Stimulated activated CD4-positive, alpha-beta T cell treated with anti-CD3 and anti-CD28 coated beads, Interleukin-2, amount 100 ng/mL, for 48 hours (primary cell): ENCODE measurements at regions not wholly inside any gene's neighbourhood (a gene's known extent, or its start where the extent isn't known, plus 50 kb on each side); places are given as distances from the start of the nearest gene placed in this dataset.

Experiments
- DNase-seq, 2 donors: peaks; one replicate each; pipeline ENCODE4 v3.0.0-alpha.2; 2020

- no peak for DNase-seq
Measured at GRCh38 chr3:44023961-44024593, 217.6 kb upstream of the TOPAZ1 start.

DNA sequence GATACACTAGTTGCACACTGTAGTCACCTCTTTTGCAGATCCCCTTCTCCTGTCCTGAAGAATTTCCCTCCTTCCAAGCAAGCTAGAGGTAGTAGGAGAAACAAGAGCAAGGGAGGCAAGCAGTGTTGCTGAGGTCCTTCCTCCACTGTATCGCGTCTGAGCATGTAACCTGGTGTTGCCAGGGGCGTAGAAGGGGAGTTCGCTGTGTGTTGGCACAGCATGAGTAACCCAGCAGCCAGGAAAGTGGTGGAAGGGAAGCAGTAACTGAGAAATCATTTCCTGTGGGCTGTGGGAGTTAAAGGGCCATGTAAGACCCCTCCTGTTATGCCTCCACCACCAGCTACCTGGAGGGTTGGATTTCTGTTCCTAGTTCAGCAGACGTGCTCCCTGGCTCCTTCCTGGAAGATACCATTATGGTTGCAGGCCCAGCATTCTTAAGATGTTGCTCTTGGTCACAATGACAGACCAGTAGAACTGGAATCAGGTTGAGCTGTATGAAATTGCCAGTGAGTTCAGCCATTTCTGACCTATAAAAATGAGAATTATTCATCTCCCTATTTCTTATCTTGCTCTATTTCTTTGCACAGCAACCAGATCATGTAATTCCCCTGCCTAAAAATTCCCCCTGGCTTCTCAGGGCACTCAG lies 215.3 kb upstream of the TOPAZ1 start:
- no peak for DNase-seq

DNA sequence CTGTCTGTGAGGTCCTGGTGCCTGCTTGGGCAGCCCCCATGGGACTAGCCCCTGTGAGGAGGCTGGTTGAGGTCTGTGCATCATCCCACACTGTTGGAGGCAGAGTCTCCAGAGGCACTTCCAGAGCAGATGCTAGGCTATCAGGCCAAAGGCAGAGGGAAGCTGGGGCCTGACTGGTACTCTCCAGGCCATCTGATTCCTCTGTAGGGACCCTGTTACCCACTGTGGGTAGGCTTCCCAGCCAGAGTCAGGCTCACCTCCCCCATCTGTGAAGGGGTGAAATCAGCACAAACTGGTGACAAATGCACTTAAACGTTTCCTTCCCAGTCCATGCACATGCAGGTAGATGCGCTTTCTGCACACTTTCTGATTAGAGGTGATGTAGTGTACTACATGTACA lies 212.6 kb upstream of the TOPAZ1 start:
- DNase-seq: no peak

DNA sequence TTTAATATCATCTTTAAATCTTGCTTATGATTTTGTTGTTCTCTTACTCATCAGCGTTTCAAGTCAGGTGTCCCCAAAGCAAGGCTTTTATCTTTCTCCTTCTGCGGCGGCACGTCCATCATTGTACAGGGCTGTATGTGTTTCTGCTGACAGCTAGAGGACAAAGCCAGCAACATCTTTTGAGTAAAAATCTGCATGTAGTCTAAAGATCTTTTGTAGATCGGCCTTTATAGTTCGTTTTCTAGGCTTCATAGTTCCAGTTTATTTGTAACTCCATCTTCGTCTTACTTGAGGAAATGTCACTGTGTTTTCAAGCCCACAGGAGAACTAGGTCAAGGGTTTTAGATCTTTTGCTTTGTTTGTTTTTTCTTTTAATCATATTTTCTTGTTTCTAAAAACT lies 211.4 kb upstream of the TOPAZ1 start:
- DNase-seq: no peak

DNA sequence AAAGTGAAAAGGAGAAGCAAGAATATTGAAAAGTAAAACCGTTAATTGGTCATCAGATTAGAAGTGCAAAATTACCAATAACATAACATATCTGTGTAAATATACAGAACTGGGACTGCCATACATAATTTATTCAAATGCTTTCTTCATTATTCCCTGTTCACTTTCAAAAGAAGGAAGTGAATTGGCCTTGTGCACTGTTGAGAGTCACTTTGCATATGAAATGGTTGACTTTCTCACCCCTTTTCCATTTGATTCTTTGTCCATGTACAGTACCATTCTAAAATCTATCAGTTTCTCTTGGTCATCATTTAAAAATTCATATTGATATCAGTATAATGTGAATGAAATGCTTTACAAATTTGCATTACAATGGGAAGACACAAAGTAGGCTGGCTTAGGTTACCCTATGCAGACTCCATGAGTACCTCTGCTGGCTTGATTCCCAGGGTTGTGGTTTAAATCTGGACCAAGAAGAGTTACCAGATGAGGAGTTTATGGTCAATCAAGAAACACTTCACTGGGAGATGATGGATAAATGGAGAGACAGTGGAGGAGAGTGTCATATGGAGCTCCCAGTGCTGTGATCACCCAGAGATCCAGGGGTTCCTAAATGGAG lies 210.9 kb upstream of the TOPAZ1 start:
- no peak for DNase-seq

DNA sequence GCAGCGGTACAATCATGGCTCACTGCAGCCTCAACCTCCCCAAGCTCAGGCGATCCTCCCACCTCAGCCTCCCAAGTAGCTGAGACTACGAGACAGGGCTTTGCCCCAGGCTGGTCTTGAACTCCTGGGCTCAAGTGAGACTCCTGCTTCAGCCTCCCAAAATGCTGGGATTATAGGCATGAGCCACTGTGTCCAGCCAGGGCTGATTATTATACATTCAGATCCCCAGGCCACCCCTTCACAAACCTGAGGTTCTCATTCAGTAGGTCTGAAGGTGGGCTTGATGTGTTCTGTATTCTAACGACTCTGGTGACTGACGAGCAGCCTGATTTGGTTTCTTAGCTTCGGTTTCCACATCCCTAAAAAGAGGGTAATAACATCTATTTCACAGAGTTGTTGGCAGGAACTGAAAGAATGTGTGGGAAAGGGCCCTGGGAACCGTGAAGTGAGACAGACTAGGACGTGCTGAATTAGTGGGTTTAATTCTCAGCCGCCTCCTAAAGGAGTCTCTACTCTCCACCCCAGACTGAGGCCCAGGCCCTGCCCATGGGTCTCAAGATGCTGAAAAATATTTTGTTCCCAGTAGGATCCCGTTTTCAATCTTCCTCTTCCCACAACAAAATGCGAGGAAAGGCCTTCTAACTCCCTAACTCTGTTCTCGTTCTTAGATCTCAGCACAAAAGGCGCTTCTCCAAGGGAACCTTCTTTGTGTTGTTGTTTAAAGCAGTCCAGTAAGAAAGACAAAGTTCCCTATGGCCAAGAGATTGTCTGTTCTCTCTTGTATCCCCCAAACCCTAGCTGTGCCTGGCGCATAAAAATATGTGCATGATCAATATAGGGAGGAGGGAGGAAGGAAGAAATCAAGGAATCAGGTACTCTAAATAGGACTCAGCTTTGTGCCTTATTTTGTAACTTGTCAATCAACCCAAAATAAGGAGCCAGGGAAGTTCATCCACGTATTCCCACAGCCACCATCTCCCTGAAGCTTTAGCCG lies 210.0 kb upstream of the TOPAZ1 start:
- no peak for DNase-seq

DNA sequence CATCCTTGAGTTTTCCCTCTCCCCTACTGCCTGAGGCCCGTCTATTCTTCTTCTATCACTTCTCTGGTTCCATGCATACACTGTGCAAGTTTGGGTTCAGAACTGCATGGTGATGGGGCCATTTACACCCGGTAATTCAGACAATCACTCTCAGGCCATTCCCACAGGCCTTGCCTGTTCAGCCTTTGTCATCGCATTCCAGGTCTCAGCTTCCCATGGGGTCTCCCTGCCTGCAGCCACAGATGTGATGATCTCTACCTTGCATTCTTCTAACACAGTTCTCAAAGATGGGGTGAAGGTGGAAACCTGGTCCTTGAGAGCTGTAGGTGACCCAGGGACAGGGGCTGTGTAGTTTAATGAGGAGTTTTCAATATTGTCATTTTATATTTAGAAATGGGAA lies 209.2 kb upstream of the TOPAZ1 start:
- no peak for DNase-seq

DNA sequence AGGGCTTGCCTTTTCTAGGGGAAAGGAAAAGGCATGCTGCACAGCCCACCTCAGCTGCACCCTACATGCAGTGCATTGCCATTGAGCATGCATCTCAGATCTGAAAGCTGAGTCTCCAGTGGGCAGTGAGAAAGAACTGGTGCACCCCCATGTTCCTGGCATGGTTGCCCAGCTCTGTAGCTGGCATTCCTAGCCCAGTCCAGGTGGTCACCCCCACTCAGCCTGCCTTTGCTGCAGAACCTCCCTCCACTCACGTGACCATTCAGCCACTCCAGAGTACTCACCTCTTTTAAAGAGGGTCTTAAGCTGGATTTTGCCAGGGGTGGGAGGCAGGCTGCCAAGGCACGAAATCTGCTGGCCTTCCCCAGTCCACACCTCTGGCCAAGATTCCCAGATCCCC lies 208.6 kb upstream of the TOPAZ1 start:
- DNase-seq: no peak

DNA sequence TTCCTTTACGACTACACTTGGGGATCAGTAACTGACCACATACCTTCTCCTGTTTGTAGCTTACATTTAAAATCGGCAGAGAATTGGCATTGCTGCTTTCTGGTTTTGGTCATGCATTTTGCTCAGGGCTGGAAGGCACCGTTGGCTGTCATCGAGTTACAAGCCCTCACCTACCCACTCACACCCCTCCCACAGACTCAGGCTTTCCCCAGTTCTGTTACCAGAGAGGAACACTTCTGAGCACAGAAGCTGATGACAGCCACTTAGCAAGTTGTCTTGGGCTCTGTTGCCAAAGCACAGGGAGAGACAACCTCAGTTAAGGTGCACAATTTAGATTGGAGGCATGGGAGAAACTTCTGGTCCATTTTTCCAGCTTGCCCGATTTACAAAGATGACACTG lies 204.8 kb upstream of the TOPAZ1 start:
- no peak for DNase-seq

DNA sequence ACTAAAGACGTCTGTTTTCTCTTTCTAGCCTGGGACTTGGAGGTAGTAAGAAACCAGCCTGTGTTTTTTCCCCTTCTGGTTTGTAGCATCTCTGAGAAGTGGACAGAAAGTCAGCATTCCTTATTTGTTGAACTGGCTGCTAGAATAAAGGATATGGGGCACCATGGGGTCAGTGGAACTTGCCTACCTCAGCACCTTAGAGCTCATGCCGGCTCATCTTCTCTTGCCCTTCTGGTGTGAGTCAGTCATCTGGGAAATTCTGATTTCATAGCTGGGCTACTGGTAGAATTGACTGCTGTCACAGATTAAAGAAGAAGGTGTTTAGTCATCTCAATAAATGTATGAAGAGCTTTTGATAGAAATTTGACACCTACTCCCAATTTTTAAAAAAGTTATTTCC lies 202.7 kb upstream of the TOPAZ1 start:
- no peak for DNase-seq

DNA sequence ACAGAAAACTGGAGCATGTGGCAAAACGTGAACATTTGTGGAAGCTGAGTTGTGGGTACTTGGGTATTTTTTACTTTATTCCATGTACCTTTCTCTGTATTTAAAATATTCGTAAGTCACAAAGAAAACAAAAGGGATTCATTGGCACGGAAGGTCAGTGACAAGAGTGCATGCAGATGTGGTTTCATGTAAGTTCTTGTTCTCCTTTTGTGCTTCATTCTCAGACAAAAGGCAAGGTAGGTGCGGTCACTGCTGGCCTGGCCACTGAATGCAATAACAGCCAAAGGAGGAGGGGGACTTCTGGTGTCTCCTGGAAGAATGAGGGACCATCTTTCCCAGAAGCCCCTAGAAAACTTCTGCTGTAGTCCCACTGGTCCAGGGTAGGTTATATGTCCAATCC lies 200.0 kb upstream of the TOPAZ1 start:
- DNase-seq: no peak

DNA sequence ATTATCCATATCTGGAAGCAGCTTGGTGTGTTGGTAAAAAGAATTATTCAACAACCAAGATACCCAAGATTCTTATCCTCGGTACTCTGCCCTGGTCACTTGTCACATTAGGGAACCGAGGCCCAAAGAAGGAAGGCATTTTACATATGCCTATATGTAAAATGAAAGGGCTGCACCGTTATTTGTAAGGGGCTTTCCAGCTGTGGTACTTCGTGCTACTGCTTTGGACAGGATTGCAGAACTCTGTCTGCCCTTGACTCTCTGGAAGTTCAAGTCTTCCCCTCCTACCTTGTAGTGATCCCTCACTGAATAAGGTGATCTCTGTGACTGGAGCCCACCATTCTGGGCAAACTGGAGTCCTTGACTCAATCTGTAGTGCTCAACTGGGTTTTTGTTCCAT lies 198.9 kb upstream of the TOPAZ1 start:
- no peak for DNase-seq

DNA sequence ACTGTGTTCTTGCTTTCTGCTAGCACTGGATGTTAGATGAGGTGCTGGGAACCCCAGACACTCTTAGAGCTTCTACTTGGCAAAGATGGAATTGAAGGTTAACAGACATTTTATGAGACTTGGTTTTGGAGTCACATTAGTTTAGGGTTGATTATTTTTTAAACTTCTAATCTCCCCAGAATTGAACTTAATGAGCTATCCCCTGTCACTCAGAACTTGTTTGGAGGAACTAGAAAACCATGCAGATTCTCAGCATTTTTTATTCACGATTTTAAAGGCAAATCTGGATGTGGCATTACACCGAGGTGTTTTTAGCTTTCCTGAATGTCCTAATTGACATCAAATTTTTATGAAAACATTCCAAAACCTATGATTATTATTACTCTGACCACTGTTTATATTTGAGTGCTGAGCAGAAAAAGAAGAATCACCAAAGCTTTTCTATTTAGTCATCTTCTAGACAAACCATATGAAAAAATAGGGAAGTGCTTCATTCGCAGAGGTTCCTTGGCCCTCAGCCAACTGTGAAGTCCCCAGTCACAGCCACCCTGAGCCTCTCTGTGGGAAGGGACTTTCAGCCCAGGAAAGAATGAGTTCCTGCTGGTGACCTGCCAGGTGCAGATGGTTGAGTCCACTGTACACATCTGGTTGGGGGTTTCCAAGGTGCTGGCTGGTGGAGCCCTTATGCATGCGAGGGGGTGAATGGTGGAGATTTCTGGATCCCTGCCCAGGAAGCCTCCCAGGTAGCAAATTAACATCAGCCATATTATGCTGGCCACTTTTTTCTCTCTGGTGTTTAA lies 196.0 kb upstream of the TOPAZ1 start:
- peak in 1 of 2 donors; percentile 8 for DNase-seq

- DNase-seq: no peak
Measured at GRCh38 chr3:44047796-44048195, 193.9 kb upstream of the TOPAZ1 start.

DNA sequence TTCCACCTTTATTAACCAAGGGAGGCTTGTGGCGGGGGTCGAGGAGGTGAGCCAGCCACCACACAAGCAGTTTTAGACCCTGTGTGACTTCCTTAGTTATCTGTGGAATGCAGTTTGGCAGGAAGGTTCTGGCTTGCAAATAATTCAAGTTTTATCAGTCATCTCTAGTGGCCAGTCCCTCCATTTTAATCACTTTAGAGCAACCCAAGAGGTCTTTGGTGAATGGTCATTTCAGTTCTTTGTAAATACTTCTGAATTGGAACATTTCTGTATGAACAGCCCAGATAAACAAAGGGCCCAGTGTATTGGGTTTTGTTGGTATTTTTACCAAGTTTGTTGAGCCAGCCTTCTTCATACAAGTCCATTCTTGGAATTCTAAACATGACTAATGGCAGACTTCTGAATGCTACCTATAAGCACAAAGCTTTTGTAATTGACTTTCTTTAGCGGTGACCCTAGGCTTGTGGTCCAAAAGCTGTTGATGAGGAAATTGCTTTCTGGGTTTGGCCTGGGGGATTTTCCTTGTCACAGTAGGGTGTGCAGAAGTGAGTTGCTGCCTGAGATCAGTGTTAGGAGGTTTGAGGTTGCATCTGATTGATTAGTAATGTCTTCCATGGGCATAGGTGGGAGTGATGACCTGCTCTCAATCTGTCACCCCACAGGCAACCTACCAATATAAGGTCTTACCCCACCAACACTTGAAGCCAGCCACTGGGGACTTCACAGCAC lies 193.3 kb upstream of the TOPAZ1 start:
- DNase-seq: no peak

GRCh38 chr3:44048949-44049348 lies 192.7 kb upstream of the TOPAZ1 start:
- no peak for DNase-seq

DNA sequence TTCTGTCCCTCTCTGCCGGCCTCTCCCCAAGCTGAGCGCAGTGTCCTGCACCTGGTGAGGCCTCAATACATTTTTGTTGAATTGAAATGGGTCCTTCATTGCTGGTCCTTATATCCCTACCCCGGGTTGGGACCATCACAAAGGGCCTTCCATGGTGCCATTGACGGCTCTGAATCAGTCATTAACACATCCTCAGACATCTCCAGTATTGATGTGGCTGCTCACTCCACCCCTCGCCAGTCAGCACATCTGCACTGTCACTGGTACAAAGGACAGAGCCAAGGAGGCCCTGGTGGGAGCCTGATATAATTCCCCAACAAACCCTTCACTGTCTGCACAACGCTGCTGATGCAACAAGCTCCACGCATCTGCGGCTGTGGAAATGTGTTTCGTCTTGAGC lies 191.6 kb upstream of the TOPAZ1 start:
- DNase-seq: no peak

DNA sequence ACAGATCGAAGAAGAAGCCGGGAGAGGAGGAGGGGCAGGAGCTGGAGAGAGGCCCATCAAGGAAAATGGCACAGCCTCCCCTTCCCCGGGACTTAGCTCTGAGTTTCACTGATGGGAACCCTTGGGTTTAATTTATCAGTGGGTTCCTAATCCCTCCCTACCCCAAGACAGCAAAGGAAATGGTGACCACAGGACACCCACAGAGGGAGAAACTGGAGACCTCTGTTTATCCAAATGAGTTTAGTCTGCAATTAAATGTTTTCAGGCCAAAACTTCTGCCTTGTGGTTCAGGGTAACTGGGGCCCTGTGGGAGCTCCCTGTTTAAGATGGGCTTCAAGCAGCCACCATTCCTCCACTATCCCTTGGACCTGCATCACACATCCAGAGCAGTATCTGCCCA lies 190.8 kb upstream of the TOPAZ1 start:
- DNase-seq: no peak

DNA sequence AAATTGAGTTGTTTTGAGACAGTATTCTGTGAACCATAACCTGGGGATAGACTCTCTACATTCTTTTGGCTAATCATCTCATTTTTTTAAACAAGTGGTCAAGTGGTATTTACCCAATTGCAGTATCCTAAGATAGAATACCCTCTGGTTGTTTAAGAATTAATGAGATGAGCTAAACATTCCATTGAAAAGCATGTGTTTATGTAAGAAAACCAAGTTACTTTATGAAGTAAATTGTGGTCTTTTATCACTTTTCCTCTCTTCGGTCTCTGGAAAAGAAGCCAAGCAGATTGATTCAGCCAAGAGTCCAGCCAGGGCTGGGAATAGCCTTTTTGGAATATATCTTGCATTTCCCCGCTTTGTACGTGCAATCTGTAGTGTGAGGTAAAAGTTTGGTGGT lies 185.7 kb upstream of the TOPAZ1 start:
- no peak for DNase-seq

- no peak for DNase-seq
Measured at GRCh38 chr3:44056446-44057240, 185.0 kb upstream of the TOPAZ1 start.
